Keratinocyte (primary cell): ENCODE measurements at regions not wholly inside any gene's neighbourhood (a gene's known extent, or its start where the extent isn't known, plus 50 kb on each side); places are given as distances from the start of the nearest gene placed in this dataset.

Experiments used
- DNase-seq: peaks from one replicate; pipeline ENCODE4 v3.0.0-alpha.2; 2011; ENCODE audit warnings: low read depth, missing footprints, low spot score
- FAIRE-seq: peaks from 2 replicates; lab custom pipeline; 2011; peaks lifted over from hg19 to GRCh38; lab: Jason Lieb, UNC
- H2AFZ ChIP-seq: 2 replicates; pipeline ENCODE4 v1.6.0; 2012; ENCODE audit warnings: low read length, control low read depth, inconsistent platforms; ENCODE audit not compliant: control insufficient read depth
- H3K27ac ChIP-seq: 2 replicates; pipeline ENCODE4 v1.5.1; 2011; ENCODE audit warnings: low read length; ENCODE audit not compliant: control insufficient read depth, insufficient read depth
- H3K27me3 ChIP-seq: 3 replicates; pipeline ENCODE4 v1.6.0; 2011; ENCODE audit warnings: low read length; ENCODE audit not compliant: control insufficient read depth, insufficient read depth; ENCODE audit errors: extremely low read depth
- H3K36me3 ChIP-seq, 2 experiments: 2 replicates in 1 of 2; 3 replicates in 1 of 2; pipeline ENCODE4 v1.5.1; 2011; ENCODE audit warnings: low read length in 2 of 2, mild to moderate bottlenecking in 1 of 2; ENCODE audit not compliant: control insufficient read depth in 2 of 2, insufficient read depth in 2 of 2; ENCODE audit errors: extremely low read depth in 1 of 2
- H3K4me1 ChIP-seq: 3 replicates; pipeline ENCODE4 v1.5.1; 2011; ENCODE audit warnings: low read length; ENCODE audit not compliant: control insufficient read depth, insufficient read depth; ENCODE audit errors: extremely low read depth
- H3K4me2 ChIP-seq: 3 replicates; pipeline ENCODE4 v1.6.0; 2011; ENCODE audit warnings: low read depth, low read length; ENCODE audit not compliant: control insufficient read depth, insufficient read depth; ENCODE audit errors: extremely low read depth
- H3K4me3 ChIP-seq, 3 experiments: fragments of 200-600 bp in 1 of 3; sonication (generic) in 1 of 3; 2 replicates in 2 of 3; 3 replicates in 1 of 3; pipeline ENCODE4 v1.5.1; 2011 to 2016; ENCODE audit warnings: low read length in 3 of 3, mild to moderate bottlenecking in 3 of 3, control low read depth in 2 of 3, inconsistent platforms in 1 of 3, low read depth in 1 of 3, mixed read lengths in 1 of 3, mixed run types in 1 of 3, moderate library complexity in 1 of 3; ENCODE audit not compliant: control insufficient read depth in 2 of 3, insufficient read depth in 2 of 3; ENCODE audit errors: extremely low read depth in 1 of 3
- H3K79me2 ChIP-seq: 2 replicates; pipeline ENCODE4 v1.6.0; 2012; ENCODE audit warnings: low read length; ENCODE audit not compliant: control insufficient read depth, insufficient read depth
- H3K9ac ChIP-seq: 3 replicates; pipeline ENCODE4 v1.6.0; 2011; ENCODE audit warnings: low read length; ENCODE audit not compliant: control insufficient read depth, insufficient read depth; ENCODE audit errors: extremely low read depth
- H3K9me1 ChIP-seq: 3 replicates; pipeline ENCODE4 v1.6.0; 2011; ENCODE audit warnings: low read length; ENCODE audit not compliant: control insufficient read depth, insufficient read depth; ENCODE audit errors: extremely low read depth
- H3K9me3 ChIP-seq: 2 replicates; pipeline ENCODE4 v1.5.1; 2012; ENCODE audit warnings: low read depth, low read length; ENCODE audit not compliant: control insufficient read depth
- H4K20me1 ChIP-seq: 3 replicates; pipeline ENCODE4 v1.6.0; 2011; ENCODE audit warnings: low read length; ENCODE audit not compliant: control insufficient read depth, insufficient read depth; ENCODE audit errors: extremely low read depth
- CTCF ChIP-seq, 3 experiments: IDR thresholded peaks in 1 of 3; conservative IDR thresholded peaks in 1 of 3; optimal IDR thresholded peaks in 1 of 3; 2 replicates in 2 of 3; 3 replicates in 1 of 3; pipeline versions ENCODE3 to v1.5.1; 2011; ENCODE audit warnings: low read length in 3 of 3, mild to moderate bottlenecking in 3 of 3, moderate library complexity in 2 of 3, control low read depth in 1 of 3, inconsistent platforms in 1 of 3; ENCODE audit not compliant: insufficient read depth in 2 of 3; ENCODE audit errors: extremely low read depth in 1 of 3
- EZH2 ChIP-seq: IDR thresholded peaks from one replicate; pipeline ENCODE4 v1.6.1; 2012; ENCODE audit warnings: inconsistent platforms, mild to moderate bottlenecking, low read length, moderate library complexity
- dilution Hi-C: fragments of 300-500 bp; cut with MboI; formaldehyde crosslinking; loops from one replicate; pipeline ENCODE4 v1.7.0; 2020; ENCODE audit warnings: low sequenced_read_pairs; ENCODE audit not compliant: extremely low pct_ligation_motif_present

GRCh38 chr4:180794333-180794732 is 1448.9 kb upstream of the TENM3 start:
- Histone ChIP-seq H3K9me1 (no peaks in the 10 kb centered on the region), H3K36me3 (no peaks in the 10 kb centered on the region), H3K27me3 (no peaks in the 10 kb centered on the region), H3K4me2 (no peak overlapping the region), H3K9ac (no peak overlapping the region), H3K4me1 (no peaks in the 10 kb centered on the region), H3K9me3 (no peaks in the 10 kb centered on the region), H3K27ac (no peak overlapping the region), H3K79me2 (no peaks in the 10 kb centered on the region), H3K4me3 (no peak overlapping the region), H4K20me1 (no peaks in the 10 kb centered on the region), H2AFZ (no peak overlapping the region)
- FAIRE-seq (no peak), DNase-seq (no peak)
- TF ChIP-seq CTCF (optimal IDR thresholded peaks at IDR 0.05 in 1 of 3, IDR thresholded peaks at IDR 0.05 in 1 of 3, conservative IDR thresholded peaks at IDR 0.05 in 1 of 3; ENCODE audit: extremely low read depth in 1 of 3, insufficient read depth in 2 of 3, low read length in 3 of 3): no peak
- TF ChIP-seq EZH2: no peak
- dilution Hi-C loops: no loop called here

- Histone ChIP-seq H3K4me1 (no peaks in the 10 kb centered on the region), H2AFZ (no peak overlapping the region), H3K4me3 (no peak overlapping the region), H3K27me3 (no peaks in the 10 kb centered on the region), H4K20me1 (no peaks in the 10 kb centered on the region), H3K36me3 (no peaks in the 10 kb centered on the region), H3K79me2 (no peaks in the 10 kb centered on the region), H3K9me3 (no peaks in the 10 kb centered on the region), H3K4me2 (no peak overlapping the region), H3K9ac (no peak overlapping the region), H3K9me1 (no peaks in the 10 kb centered on the region), H3K27ac (no peak overlapping the region)
- FAIRE-seq (no peak), DNase-seq (no peak)
- dilution Hi-C loops: no loop called here
- TF ChIP-seq EZH2 (no peak), CTCF (optimal IDR thresholded peaks at IDR 0.05 in 1 of 3, IDR thresholded peaks at IDR 0.05 in 1 of 3, conservative IDR thresholded peaks at IDR 0.05 in 1 of 3; ENCODE audit: extremely low read depth in 1 of 3, insufficient read depth in 2 of 3, low read length in 3 of 3) (no peak)
These were observed 1445.1 kb upstream of the TENM3 start for GRCh38 chr4:180798036-180798577.
